HG03060 (cell line): ENCODE measurements at regions not wholly inside any gene's neighbourhood (a gene's known extent, or its start where the extent isn't known, plus 50 kb on each side); places are given as distances from the start of the nearest gene placed in this dataset.

ENCODE experiments used
- ATAC-seq: cut with Tn5 transposase; IDR thresholded peaks from one replicate; pipeline ENCODE4 v1.9.1; 2021; ENCODE audit warnings: low read depth, moderate number of reproducible peaks; ENCODE audit not compliant: unreplicated experiment

- ATAC-seq, result no peak
Observed at GRCh38 chr10:43949351-43949750, 300.7 kb upstream of the ZNF32 start.

GRCh38 chr10:43946445-43946844 is 297.8 kb upstream of the ZNF32 start:
- no peak for ATAC-seq

- ATAC-seq, result no peak
Observed at GRCh38 chr10:43945908-43946307, 297.2 kb upstream of the ZNF32 start.

DNA sequence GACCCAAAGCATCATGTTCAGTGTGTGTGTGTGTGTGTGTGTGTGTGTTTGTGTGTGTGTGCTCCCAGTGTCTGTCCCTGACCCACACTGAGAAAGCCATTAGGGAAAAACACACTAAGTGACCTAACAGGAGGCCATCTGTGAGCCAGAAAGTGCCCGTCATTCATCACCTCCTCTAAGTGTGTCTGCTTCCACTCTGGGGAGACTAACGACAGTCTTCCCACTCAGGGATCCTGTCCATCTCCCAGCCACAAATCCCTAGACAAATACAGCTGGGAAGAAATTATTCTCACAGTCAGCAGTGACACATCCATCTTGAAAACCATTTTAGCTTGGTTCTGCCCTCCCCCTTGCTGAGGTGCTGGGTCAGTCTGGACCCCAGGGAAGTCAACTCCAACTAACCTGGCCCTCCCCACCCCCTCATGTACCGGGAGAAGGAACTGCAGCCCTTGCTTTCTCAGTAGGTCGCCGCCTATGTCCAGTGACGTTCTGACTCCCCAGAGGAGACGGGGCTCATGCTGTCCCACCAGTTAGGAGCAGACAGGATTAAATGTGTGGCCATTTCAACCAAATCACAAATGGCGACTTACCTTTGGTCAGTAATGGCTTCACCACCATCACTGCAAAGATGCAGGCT is 296.5 kb upstream of the ZNF32 start:
- no peak for ATAC-seq

- ATAC-seq, result no peak
Observed at GRCh38 chr10:43944381-43945093, 295.9 kb upstream of the ZNF32 start.

DNA sequence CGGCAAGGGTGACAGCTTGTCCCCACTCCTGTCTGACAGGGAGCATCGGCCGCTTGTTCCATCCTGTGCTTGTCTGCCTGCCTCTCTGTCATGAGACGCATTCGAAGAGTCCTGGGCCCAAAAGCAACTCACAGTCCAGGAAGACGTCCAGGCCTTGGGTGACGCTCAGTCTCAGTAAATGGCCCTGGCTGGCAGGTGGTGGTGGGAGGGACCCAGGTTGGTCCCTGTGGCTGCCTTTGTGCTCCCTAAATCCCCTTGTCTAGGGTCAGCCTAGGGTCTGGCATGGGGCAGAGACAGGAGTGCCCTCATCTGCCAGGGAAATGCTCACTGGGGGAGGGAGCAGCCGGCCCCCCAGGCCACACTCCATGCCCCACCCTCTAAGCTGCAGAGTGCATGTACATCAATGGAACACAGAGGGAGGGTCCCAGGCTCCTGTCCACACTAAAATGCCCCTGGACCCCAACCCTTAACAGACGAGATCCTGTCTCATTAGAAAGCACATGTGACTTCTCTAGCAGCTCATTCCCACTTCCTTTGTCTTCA is 295.2 kb upstream of the ZNF32 start:
- ATAC-seq, result no peak

- no peak for ATAC-seq
Observed at GRCh38 chr10:43943119-43943817, 294.6 kb upstream of the ZNF32 start.

- no peak for ATAC-seq
Observed at GRCh38 chr10:43942096-43942850, 293.6 kb upstream of the ZNF32 start.

DNA sequence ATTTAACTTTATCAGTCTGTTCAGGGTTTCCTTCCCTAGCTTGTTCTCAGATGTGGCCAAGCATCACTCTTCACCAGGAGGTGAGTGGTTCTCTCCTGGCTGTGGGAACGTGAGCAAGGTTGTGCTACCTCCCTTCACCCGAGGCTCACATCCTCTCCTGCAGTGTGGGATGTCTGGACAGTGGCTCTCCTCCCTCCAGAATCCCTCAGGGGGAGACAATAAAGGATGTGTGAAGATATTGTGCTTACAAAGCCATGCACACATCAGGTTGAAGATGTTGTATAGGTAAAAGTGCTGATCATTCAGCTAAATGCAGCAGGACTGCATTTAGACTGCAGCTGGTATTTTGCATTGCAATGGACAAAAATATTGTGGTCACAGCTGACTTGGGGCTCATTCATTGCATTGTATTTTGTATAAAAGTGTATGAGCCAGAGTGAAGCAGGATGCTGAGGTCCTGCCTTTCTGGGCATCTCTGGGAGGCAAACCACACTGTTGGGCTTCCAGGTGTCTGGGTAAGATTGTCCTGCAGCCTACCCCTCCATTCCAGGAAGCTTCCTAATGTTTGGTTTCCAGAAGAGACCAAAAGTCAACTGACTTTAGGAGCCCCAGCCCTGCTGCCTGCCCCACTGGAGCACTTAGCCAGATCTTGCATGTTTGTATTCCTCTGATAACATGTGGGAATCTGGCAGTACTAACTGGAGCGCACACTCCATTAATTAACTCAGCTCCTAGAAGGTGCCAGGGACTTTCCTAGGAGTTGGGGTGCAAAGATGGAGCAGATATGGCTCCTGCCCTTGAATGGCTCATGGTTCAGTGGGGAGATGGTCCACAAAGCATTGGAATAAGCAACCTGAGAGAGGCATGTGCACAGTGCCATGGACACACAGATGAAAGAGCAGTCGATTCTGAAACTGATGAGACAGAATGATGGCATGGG is 292.5 kb upstream of the ZNF32 start:
- ATAC-seq, result no peak

GRCh38 chr10:43939939-43940820 is 291.5 kb upstream of the ZNF32 start:
- no peak for ATAC-seq

DNA sequence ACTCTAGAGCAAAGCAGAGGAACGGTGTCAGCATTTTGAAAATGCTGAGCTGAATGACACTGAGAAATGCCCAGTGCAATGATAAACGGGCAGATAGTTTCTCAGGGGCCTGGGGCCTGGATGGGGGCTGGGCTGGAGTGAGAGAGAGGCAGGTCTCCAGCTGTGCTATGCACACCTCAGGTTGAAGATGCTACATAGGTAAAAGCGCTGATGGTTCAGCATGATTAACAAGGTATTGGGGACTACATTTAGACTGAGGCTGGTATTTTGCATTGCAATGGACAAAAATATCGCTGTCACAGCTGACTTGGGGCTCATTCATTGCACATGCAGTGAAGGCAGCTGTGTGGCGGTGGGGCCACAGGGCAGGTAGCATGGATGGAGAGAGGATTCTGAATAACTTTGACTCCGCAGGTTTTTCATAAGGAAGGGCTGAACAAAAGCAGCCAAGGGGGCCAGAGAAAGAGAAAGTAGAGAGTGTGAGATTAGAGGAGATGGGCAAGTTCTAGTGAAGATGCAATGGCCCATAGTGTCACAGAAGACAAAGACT is 290.8 kb upstream of the ZNF32 start:
- no peak for ATAC-seq

DNA sequence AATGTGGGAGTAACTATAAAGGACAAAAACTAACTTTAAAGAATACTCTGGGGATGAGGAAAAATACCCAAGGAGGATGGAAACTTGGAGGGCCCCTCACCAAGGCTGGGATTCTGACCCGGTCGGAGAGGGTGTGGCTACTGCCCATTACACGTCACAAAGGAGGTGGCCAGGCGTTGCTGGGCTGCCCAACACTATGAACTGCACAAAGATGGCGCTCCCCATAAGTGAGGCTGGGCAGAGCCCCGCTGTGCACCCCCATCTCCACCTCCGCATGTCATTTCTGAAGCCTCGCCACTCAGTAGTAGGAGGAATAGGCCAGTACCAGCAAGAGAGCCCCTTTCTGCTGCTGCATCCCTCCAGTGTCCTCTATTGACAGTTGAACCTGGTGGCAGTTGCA is 290.1 kb upstream of the ZNF32 start:
- no peak for ATAC-seq

GRCh38 chr10:43931308-43931930 is 282.7 kb upstream of the ZNF32 start:
- no peak for ATAC-seq

DNA sequence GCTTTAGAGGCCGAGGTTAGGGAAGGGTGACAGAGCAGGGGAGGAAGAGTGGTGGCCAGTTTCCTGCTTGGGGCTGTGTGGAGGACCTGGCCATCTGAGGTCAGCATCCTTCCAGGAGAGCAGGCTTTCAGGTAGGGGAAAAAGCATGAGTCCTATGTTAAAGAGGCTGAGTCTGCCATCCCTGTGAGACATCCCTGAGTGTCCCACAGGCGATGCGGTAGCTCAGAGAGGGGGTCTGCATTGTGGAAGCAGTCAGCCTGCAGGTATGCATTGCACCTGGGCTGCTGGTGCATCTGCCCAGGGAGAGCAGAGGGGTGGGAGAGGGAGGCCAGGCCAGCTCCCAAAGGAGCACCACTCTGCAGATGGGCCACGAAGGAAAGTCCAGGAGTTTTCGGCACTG is 282.1 kb upstream of the ZNF32 start:
- no peak for ATAC-seq

GRCh38 chr10:43930243-43930642 is 281.6 kb upstream of the ZNF32 start:
- no peak for ATAC-seq

- no peak for ATAC-seq
Observed at GRCh38 chr10:43929122-43929521, 280.4 kb upstream of the ZNF32 start.

DNA sequence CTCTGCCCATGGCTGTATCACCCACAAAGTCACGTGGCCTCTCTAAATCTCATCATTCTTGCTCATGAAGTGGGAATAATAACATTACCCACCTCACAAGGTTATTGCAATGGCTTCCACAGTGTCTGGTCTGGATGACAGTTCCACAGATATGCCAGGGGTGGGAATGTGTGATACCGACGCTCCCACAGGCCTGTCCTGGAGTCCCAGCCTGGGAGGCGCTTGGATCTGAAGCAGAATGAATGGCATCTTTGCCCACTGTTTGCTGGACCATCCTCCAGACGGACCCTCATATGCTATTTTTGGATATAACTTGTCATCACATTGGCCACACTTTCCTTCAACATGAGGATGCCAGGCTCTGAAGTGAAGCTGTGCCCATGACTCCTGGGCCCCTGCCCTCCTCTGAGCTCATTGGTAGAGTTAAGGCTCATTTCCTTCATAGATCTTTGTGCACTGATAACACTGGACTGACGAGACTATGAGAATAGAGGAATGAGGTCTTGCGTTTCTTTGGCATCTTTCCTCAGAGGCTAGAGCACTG is 279.8 kb upstream of the ZNF32 start:
- no peak for ATAC-seq
